NCI-H82 treated with DMSO at 0.1 percent for 48 hours (cell line): ENCODE measurements at regions not wholly inside any gene's neighbourhood (a gene's known extent, or its start where the extent isn't known, plus 50 kb on each side); places are given as distances from the start of the nearest gene placed in this dataset.

Experiments used
- DNase-seq: peaks from one replicate; lab custom pipeline; 2025; ENCODE audit not compliant: unreplicated experiment; lab: John Stamatoyannopoulos, UW

- no peak for DNase-seq
Observed at GRCh38 chr4:151994429-151994828, 233.6 kb upstream of the GATB start.

DNA sequence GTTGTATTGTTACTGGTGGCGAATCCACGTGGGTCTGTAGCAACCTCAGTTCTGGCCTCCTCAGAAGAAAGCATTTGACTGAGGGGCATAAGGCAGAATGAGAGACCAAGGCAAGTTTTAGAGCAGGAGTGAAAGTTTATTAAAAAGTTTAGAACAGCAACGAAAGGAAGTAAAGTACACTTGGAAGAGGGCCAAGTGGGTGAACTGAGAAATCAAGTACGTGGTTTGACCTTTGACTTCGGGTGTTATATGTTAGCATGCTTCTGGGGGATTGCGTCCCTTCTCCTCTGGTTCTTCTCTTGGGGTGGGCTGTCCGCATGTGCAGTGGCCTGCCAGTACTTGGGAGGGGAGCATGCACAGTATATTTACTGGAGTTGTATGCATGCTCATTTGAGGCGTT, 232.7 kb upstream of the GATB start:
- no peak for DNase-seq

DNA sequence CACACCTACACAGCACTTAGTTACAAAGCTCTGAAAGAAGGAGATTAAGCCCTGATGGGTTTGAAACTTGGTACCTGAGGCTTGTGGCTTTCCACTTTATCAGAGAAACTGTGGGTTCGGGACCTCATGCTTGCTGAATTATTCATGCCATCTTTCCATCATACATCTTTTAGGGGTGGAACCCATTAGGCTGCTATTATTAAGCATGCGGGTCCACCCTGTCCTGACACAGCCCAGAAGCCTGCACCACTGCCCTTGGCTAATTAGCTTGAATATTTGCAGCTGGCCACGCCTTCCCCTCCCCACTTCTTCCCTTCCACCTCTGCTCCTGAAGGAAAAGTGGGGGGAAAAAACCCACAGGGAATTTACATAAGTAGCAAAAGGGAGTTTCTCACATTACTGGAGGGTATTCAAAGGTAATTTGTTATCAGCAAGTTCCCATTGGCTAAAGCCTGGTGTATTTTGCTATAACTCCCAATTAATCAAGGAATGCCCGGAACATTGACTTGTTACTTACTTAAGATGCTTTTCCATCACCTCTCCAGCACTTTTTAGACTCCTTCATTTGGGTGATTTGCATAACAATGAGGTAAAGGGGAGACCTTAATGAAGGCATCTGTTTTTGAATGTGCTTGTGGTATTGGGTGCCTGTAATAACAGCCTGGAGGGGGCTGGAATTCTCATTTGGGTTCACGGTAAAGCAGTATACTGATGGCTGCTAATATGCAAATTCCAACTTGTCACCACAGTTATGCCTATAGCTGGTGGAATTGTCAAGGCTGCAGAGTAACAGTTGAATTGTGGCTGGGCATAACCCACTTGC, 231.7 kb upstream of the GATB start:
- no peak for DNase-seq

- no peak for DNase-seq
Observed at GRCh38 chr4:151991884-151992167, 231.0 kb upstream of the GATB start.

GRCh38 chr4:151991001-151991883, 230.4 kb upstream of the GATB start:
- DNase-seq, result no peak

- DNase-seq, result no peak
Observed at GRCh38 chr4:151990201-151990600, 229.4 kb upstream of the GATB start.

DNA sequence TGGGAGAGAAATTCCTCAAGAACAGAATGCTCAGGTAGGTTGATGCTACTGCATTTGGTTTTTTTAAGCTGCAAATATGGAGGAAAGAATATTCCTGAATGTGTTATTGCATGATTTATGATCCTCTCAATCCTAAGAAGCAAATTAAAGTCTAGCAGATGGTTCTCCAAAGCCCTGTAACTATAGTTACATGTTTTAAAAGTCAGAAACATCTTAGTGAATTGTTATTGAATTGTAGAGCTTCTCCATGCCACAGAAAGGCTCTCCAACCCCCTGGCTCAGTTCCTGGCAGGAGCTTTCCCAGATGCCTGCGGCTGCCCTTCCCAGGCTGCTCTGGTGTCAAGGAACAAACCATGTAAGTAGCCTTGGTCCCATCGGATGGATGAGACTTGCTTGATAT, 227.8 kb upstream of the GATB start:
- DNase-seq, result no peak

DNA sequence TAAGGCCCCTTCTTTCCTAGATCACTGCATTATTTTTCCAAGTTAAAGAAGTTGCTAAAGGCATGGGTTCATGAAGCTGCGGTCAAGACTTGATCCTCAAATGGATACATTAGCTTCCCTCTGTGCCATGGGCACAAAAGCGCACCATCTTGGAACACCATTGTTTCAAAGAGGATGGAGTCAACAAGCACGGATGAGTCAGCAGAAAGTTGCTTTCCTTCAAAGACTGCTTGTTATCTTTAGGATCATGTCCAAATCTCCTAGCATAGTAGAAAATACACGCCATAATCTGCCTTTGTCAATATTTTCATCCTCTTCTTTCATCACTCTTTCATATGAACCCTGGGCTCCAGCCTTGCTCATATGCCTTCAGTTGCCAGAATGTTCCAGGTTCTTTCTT, 226.8 kb upstream of the GATB start:
- DNase-seq, result no peak

DNA sequence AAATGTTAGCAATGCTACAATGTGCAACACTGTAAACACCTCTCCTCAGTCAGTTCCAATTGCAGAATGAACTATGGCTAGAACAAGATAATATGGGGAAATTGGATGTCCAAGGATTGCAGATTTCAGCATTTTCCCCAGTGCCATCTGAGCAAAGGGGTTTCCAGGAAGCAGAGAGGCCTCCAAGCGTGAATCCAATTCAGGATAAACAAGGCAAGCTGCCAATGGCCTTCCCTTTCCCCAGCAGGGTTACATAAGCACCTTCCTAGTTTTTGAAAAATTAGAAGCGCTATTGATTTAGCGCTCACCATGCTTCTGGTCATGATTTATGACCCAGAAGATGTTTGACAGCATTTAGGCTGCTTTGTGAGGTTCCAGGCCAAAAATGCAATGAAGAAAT, 223.0 kb upstream of the GATB start:
- no peak for DNase-seq

GRCh38 chr4:151979819-151980218, 219.0 kb upstream of the GATB start:
- no peak for DNase-seq

- DNase-seq, result no peak
Observed at GRCh38 chr4:151968643-151969042, 207.8 kb upstream of the GATB start.

GRCh38 chr4:151967074-151967473, 206.3 kb upstream of the GATB start:
- no peak for DNase-seq

DNA sequence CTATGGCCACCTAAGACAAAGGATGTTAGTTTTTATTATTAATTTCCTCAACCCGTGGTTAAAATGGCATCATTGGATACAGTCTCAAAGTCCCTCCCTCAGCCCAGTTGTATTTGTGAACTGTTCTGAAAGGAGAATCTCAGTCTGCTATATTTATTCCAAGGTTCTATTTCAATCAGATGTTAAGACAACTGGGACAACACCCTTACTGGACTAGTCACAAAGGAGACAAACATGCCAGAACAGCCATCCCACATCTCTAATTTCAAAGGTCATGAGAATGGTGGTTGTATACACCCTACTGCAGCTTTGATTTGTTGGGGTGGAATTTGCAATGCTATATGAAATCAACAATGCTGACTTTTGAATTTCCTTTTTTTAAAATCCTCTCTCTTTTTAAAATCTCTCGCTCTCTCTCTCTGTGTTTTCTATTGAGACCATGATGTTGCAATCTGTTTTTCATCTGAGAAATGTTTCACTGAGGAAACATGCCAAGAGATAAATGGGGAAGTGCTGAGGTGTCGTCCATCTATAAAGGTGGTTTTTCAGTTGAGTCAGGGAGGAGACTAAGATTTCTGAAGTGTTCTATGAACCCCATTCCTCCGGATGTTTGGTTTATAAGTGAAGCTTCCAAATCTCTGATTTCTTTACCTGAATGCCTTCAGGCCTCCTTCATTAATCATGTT, 201.5 kb upstream of the GATB start:
- DNase-seq, result no peak

- no peak for DNase-seq
Observed at GRCh38 chr4:151961456-151961855, 200.6 kb upstream of the GATB start.

DNA sequence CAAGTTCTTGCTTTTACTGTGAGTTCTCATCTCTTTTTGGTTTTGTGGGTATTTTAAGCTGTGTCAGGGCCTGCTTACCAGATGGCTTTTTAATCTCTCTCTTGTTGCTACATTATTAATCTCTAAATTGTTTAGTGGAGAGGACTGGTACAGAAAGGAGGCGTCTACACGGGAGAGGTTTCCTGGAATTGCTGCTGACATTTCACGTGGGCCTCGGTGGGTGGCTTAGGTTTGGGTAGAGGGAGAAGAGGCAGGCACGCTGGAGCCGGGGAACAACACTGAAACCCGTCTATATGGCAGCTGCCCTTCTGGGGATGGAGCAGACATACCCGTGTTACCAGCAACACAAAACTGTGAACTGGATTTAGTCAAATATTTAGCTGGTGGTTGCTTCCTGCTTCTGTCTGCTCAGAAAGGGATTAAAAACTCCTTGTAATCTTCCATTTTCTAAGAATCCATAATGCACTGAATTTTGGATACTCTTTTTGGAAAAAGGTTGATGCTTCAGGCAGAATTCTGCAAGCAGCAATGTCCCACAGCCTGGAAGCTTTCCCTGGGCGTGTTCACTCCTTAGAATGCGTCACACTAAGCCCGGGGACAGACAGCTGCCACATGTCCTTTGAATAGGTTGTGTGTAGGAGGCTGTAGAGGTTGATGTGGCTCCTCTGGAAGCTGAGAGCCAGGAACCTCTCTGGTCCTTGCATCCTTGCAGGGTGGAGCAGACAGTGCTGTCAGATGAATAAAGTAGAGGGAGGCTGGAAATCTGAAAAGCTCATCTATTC, 199.8 kb upstream of the GATB start:
- no peak for DNase-seq

DNA sequence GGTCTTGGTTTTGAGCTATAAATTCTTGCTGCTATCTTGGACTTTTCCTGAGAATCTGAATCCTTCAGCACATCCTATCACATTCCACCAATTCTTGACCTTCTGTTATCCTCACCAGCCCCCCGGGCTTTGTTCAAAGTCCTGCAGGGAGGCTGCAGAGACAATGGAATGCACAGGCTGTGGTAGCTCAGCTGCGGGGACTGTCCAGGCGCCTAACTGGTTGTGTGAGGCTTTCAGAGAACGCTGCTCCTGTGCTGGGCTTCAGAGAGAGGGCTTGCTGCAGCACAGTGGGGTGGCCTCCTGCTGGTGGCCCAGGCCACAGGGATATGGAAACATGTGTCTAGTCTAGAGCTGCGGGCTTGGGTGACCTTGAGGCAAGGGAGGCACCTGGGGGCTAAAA, 196.3 kb upstream of the GATB start:
- no peak for DNase-seq

- no peak for DNase-seq
Observed at GRCh38 chr4:151955721-151956380, 195.0 kb upstream of the GATB start.

DNA sequence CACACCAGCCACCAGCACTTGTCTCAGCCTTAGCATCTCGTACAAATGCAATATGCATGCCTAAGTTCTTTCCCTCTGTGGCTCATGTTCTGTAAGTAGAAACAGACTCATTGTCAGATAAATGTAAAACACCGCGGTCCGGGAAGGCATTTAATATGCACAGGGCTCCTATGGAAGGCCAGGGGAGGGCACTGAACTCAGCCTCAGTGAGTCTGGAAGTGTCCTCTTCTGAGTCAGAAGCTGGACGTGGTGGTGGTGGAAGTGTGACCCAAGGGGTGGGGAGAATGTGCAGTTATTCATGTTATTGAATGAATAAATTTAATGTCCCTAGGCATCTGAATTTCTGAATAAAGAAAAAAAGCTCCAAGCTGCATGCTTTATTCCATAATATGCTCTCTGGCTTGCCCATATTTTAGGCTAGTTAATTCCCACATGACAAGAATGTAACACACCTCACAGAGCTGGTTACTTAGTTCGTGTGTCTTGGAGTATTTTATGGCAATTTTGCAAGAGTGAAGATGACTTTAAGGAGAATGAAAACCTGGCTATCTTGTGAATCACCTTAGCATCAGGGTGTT, 193.1 kb upstream of the GATB start:
- DNase-seq, result no peak

DNA sequence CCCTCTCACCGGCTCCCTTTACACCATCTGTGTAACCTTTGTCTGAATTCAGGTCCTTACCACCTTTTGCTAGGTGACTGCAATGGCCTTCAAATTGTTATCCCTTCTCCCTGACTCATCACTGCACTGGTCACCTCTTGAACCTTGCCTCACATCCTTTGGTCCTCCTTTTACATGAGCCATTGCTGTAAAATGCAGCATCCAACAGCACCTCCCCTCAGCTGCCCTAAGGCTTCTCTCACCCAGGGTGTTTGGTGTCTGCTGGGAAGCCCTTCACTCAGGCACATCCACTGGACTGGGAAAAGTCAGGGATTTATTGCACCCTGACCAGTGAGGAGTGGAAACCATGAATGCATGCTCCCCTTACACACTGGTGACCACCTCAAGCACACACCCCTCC, 192.5 kb upstream of the GATB start:
- DNase-seq, result no peak

- DNase-seq, result no peak
Observed at GRCh38 chr4:151952711-151953254, 192.0 kb upstream of the GATB start.
